Activated T-cell treated with anti-CD3 and anti-CD28 coated beads, Interleukin-2, amount 50 U/mL, for 4 hours (primary cell): ENCODE measurements at regions not wholly inside any gene's neighbourhood (a gene's known extent, or its start where the extent isn't known, plus 50 kb on each side); places are given as distances from the start of the nearest gene placed in this dataset.

Experiments used
- ATAC-seq, 2 donors: fragments of 200-7000 bp; cut with Tn5 transposase; one replicate each; pipeline ENCODE4 v1.10.0; 2021
- DNase-seq: peaks from one replicate; pipeline ENCODE4 v3.0.0-alpha.2; 2020
- H3K27me3 Mint-ChIP-seq: one replicate; pipeline ENCODE4 v1.8.0; 2021; ENCODE audit warnings: low read depth, mixed read lengths
- H3K36me3 Mint-ChIP-seq: one replicate; pipeline ENCODE4 v1.8.0; 2022; ENCODE audit warnings: mixed read lengths; ENCODE audit not compliant: insufficient read depth
- H3K4me1 Mint-ChIP-seq: one replicate; pipeline ENCODE4 v1.8.0; 2021; ENCODE audit warnings: low read depth, mixed read lengths
- H3K4me3 Mint-ChIP-seq: one replicate; pipeline ENCODE4 v1.8.0; 2021; ENCODE audit warnings: mild to moderate bottlenecking, moderate library complexity, mixed read lengths
- H3K9me3 Mint-ChIP-seq: one replicate; pipeline ENCODE4 v1.8.0; 2021; ENCODE audit warnings: mixed read lengths

DNA sequence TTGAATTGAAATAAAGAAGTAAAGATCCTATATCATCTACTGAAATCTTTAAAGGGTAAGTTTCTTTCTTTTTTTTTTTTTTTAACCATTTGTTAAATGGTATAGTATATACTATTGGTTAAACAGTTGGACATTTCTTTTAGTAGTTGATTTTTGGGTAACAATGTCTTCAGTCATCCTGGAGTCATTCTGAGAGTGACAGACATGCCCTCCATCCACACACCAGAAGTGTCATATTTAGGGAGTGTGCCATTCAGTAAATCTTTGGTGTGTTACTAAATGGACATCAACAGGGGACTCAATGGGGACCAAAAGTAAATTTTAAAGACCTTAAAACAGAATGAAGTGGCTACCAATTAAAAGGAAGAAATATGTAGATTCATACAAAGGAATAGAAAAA lies 50.8 kb upstream of the SLC39A10 start:
- H3K4me3 Mint-ChIP-seq: no peak overlapping the region
- no peak for ATAC-seq
- no peaks in the 10 kb centered on the region for H3K27me3 Mint-ChIP-seq
- no peak for DNase-seq
- H3K36me3 Mint-ChIP-seq: no peaks in the 10 kb centered on the region
- peaks cover 6% of the 10 kb centered on the region for H3K4me1 Mint-ChIP-seq
- no peaks in the 10 kb centered on the region for H3K9me3 Mint-ChIP-seq

DNA sequence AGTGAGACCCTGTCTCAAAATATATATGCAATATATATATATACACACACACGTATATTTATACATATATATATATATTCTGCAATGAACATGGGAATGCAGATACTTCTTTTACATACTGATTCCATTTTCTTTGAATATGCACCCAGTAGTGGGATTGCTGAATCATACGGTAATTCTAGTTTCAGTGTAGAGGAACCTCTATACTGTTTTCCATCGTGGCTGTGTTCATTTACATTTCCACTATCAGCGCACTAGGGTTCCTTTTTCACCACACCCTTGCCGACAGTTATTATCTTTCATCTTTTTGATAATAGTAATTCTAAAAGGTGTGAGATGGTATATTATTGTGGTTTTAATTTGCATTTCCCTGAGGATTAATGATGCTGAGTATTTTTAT lies 52.3 kb upstream of the SLC39A10 start:
- Mint-ChIP-seq H3K9me3 (no peaks in the 10 kb centered on the region), H3K4me3 (no peak overlapping the region), H3K4me1 (peaks cover 8% of the 10 kb centered on the region)

DNA sequence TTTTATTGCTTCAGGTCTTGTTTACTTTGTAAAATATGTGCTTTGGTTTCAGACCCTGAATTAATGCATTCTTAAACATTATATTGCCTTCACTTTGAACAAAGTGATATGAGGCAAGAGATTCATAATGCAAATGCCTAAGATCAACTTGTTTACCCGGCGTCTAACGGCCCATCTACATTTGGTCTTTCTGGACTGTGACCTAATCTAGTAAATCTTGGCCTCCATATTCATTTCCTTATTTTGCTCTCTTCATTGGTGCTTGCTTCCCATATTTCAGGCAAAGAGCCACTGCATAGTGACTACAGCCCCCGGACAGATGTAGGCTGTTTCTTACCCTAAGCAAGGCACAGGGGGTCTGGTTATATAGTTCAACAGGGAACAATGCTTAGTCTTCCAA lies 53.0 kb upstream of the SLC39A10 start:
- Mint-ChIP-seq H3K36me3 (no peaks in the 10 kb centered on the region), H3K27me3 (no peaks in the 10 kb centered on the region), H3K4me3 (no peak overlapping the region), H3K4me1 (peaks cover 6% of the 10 kb centered on the region), H3K9me3 (no peaks in the 10 kb centered on the region)
- ATAC-seq (no peak), DNase-seq (no peak)

More for the DNA sequence above, 52.3 kb upstream of the SLC39A10 start:
- ATAC-seq (peak in 1 of 2 donors; percentile 40), DNase-seq (no peak)
- Mint-ChIP-seq H3K36me3 (no peaks in the 10 kb centered on the region), H3K27me3 (no peaks in the 10 kb centered on the region)

DNA sequence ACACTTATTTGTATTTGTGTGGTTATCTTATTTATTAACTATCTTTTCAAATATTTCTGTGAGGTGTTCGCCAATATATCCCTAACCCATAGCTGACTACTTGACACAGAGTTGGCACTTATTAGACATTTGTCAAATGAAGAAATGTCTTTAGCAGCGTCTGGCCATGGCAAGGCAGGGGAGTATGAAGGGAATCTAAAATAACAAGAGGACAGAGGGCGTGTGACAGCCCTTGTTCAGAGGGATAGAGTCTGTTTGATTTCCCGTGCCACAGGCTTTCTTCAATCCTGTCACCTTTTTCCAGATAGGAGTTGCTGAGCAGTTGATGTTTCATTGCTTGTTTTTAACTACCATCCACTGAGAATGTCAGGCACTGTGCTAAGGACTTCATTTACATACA lies 53.6 kb upstream of the SLC39A10 start:
- H3K4me3 Mint-ChIP-seq: no peak overlapping the region
- no peaks in the 10 kb centered on the region for H3K36me3 Mint-ChIP-seq
- peaks cover 6% of the 10 kb centered on the region for H3K4me1 Mint-ChIP-seq
- DNase-seq (no peak), ATAC-seq (no peak)
- H3K9me3 Mint-ChIP-seq: no peaks in the 10 kb centered on the region
- H3K27me3 Mint-ChIP-seq: no peaks in the 10 kb centered on the region

DNA sequence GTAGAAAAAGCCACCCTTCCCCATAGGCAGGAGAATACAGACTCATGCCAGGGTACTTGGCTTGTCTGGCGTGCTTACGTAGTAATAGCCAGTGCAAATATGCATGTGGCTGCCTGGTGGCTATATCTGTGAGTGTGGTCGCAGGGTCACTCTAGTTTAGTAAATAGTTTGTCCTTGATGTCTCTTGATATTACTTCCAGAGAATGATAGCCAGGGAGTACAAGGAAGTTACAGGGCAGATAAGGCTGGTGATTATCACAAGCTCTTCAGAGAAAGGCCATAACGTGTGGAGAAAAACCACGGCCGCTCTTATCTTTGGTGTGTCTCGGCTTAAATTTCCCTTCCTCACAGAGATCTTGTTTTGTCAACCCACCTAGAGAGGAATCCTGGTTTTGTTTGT lies 54.3 kb upstream of the SLC39A10 start:
- H3K36me3 Mint-ChIP-seq: no peaks in the 10 kb centered on the region
- peaks cover 6% of the 10 kb centered on the region for H3K4me1 Mint-ChIP-seq
- ATAC-seq: no peak
- H3K9me3 Mint-ChIP-seq: no peaks in the 10 kb centered on the region
- H3K27me3 Mint-ChIP-seq: no peaks in the 10 kb centered on the region
- H3K4me3 Mint-ChIP-seq: no peak overlapping the region
- no peak for DNase-seq

DNA sequence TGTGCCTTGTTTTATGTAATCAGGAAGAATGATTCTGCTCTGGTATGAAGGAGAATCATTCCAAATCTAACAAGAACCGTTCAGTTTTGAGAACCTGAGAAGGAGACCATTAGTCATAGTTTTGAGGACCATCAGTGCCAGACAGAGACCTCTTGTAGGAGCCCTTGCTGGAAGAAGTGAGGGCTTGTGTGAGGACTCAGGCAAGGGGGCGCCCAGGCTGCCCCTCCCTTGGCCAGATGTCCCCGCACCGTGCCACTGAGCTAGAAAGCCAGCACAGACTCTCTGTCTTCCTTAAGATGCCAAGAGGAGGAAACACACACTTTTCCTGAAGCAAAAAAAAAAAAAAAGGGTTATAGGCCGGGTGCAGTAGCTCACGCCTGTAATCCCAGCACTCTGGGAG lies 55.7 kb upstream of the SLC39A10 start:
- Mint-ChIP-seq H3K4me3 (no peak overlapping the region), H3K9me3 (no peaks in the 10 kb centered on the region), H3K4me1 (peaks cover 6% of the 10 kb centered on the region), H3K27me3 (no peaks in the 10 kb centered on the region), H3K36me3 (no peaks in the 10 kb centered on the region)
- ATAC-seq (no peak), DNase-seq (no peak)

DNA sequence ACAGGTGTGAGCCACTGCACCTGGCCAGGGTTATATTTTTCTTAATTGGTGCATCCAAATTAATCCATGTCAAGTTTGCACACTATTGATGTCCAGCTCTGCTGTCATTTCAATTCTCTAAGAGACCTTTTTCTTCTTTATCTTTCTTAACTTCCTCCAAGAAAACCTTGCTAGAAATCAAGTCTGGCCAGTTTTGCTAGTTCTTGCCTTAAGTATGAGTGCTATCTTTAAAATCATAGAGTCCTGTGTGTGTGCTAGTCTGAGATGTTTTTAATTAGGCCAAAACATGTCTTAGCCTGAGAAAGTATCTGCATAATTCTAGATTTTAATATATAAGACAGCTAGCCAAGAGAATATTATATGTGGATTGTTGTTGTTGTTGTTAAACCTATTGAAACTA lies 56.2 kb upstream of the SLC39A10 start:
- H3K27me3 Mint-ChIP-seq: no peaks in the 10 kb centered on the region
- H3K4me3 Mint-ChIP-seq: no peak overlapping the region
- DNase-seq: no peak
- no peak for ATAC-seq
- peaks cover 7% of the 10 kb centered on the region for H3K4me1 Mint-ChIP-seq
- no peaks in the 10 kb centered on the region for H3K36me3 Mint-ChIP-seq
- no peaks in the 10 kb centered on the region for H3K9me3 Mint-ChIP-seq

DNA sequence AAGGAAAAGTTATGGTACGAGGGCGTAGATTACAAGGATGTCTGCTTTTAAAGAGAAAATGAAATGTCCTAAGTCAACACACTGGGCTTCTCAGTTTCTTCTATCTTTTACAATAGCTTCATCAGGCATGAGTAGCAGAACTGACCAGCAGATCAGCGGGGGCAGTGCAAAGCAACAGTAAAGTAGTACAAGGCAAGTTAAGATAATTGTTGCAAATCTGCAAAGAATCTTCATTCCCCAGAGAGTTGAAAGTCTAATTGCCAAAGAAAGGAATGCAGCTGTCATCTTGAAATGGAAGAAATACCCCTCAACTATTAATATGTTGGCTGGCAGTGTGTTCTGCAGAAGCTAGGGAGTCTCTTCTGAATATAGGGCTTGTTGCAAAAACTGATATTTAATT lies 60.2 kb upstream of the SLC39A10 start:
- DNase-seq (no peak), ATAC-seq (no peak)
- H3K27me3 Mint-ChIP-seq: no peaks in the 10 kb centered on the region
- no peak overlapping the region for H3K4me3 Mint-ChIP-seq
- peaks cover 19% of the 10 kb centered on the region for H3K4me1 Mint-ChIP-seq
- H3K9me3 Mint-ChIP-seq: peaks cover 6% of the 10 kb centered on the region
- H3K36me3 Mint-ChIP-seq: peaks cover 2% of the 10 kb centered on the region

DNA sequence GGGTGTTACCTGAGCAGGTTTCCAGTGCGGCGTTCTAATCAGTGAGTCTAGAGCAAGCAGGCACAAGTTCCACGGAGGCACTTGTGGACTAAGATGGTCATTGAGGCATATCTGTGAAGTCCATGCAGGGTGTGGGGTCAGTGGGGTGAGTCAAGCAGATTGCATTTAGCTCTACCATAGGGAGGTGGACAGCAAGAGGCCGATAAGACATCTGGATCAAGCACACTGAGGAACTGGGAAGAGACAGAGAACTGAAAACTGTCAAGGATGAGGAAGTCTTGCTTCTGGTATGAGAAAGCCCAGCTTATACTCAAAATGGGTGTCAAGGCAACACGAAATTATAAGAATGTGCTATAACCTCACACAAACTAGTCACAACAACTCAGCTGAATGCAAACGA lies 61.2 kb upstream of the SLC39A10 start:
- no peak for ATAC-seq
- H3K4me1 Mint-ChIP-seq: peaks cover 18% of the 10 kb centered on the region
- no peaks in the 10 kb centered on the region for H3K27me3 Mint-ChIP-seq
- H3K4me3 Mint-ChIP-seq: no peak overlapping the region
- H3K9me3 Mint-ChIP-seq: peaks cover 6% of the 10 kb centered on the region
- H3K36me3 Mint-ChIP-seq: peaks cover 2% of the 10 kb centered on the region
- DNase-seq: no peak

DNA sequence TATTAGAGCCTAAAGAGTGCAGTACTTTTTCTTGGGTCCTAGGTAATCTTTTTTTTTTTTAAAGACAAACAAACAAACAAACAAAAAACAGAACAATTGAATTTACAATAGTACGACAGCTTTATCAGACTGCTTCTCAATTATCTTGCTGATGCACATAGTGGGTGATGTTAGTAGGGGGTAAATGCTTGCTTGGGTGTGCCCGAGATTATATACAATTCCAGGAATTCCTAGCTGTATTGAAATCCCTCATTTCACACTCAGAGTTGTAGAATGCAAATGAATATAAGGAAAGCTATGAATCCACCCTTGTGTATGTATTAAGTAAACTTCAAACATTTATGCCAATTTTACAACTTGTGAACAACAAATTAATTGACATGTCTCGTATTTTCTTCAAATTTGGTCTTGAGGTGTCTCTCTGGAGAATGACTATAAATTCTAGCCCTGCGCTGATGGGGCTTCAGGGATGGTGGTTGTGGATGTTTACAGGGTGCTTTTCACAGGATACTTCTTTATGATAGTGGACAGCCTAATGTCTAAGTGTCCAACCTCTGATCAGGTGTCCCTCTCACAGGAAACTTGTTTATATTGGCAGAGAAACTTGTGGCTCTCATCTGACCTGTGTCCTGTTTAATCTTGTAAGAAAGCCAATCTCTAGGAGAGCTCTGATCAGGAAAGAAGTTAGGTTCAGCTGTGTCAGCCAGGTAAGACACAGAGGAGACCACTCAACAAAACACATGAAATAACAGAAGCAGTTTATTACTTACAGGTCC lies 61.9 kb upstream of the SLC39A10 start:
- no peak for ATAC-seq
- DNase-seq: no peak
- peaks cover 6% of the 10 kb centered on the region for H3K9me3 Mint-ChIP-seq
- H3K4me1 Mint-ChIP-seq: peaks cover 19% of the 10 kb centered on the region
- H3K4me3 Mint-ChIP-seq: no peak overlapping the region
- peaks cover 2% of the 10 kb centered on the region for H3K36me3 Mint-ChIP-seq
- H3K27me3 Mint-ChIP-seq: no peaks in the 10 kb centered on the region

DNA sequence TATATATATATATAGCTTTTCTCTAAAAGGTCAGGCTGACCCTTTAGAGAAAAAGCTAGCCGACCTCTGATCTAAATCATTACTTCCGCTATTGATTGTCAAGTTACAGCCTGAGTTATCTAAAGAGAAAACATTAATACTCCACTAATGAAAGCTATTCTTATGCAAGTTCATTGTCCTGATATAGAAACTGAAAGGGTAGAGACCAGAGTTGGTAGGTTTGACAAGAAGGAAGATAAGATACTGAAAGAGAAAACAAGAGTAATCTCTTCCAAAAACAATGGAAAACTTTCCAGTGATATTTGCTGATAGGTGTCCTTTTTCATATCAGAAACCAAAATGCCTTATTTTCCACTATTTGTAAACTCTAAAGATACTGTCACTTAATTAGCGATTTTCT lies 62.8 kb upstream of the SLC39A10 start:
- peaks cover 21% of the 10 kb centered on the region for H3K4me1 Mint-ChIP-seq
- no peak for ATAC-seq
- no peaks in the 10 kb centered on the region for H3K27me3 Mint-ChIP-seq
- DNase-seq: no peak
- peaks cover 6% of the 10 kb centered on the region for H3K9me3 Mint-ChIP-seq
- no peak overlapping the region for H3K4me3 Mint-ChIP-seq
- H3K36me3 Mint-ChIP-seq: peaks cover 2% of the 10 kb centered on the region

DNA sequence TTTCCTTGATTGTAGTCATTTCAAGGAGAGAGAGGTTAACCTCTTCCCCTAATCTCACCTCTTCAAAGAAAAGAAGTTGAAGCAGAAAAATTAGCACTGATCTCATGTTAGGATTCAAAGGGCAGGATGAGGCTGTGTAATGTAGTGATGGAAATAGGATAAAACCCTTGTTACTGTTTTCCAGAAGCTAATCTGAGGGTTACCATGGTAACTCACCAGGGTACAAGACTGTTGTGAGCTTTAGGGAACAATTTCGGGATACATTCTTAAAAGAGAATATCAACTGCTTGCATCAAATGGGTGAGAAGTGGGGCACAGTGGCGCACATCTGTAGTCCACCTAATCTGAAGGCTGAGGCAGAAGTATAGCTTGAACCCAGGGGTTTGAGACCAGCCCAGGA lies 64.9 kb upstream of the SLC39A10 start:
- ATAC-seq: no peak
- H3K4me1 Mint-ChIP-seq: peaks cover 21% of the 10 kb centered on the region
- no peaks in the 10 kb centered on the region for H3K27me3 Mint-ChIP-seq
- H3K9me3 Mint-ChIP-seq: peaks cover 6% of the 10 kb centered on the region
- no peak for DNase-seq
- H3K4me3 Mint-ChIP-seq: no peak overlapping the region
- H3K36me3 Mint-ChIP-seq: peaks cover 2% of the 10 kb centered on the region

DNA sequence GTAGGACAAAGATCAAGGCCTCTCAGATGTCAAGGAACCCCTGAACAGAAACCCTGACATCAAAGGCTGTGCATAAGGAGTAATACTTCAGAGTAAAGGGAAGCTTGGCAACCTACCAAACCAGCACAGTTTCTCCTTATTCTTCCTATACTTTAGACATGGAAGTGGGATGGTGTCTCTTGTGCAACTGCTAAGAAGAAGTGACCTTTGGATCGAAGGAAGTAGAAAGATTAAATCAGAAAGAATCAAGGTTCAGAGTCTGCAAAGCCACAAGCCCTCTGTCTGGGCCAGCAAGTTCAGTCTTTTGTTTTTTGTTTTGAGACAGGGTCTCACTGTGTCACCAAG lies 66.2 kb upstream of the SLC39A10 start:
- no peaks in the 10 kb centered on the region for H3K27me3 Mint-ChIP-seq
- DNase-seq (no peak), ATAC-seq (no peak)
- peaks cover 6% of the 10 kb centered on the region for H3K9me3 Mint-ChIP-seq
- H3K4me1 Mint-ChIP-seq: peaks cover 21% of the 10 kb centered on the region
- H3K36me3 Mint-ChIP-seq: peaks cover 2% of the 10 kb centered on the region
- H3K4me3 Mint-ChIP-seq: no peak overlapping the region

DNA sequence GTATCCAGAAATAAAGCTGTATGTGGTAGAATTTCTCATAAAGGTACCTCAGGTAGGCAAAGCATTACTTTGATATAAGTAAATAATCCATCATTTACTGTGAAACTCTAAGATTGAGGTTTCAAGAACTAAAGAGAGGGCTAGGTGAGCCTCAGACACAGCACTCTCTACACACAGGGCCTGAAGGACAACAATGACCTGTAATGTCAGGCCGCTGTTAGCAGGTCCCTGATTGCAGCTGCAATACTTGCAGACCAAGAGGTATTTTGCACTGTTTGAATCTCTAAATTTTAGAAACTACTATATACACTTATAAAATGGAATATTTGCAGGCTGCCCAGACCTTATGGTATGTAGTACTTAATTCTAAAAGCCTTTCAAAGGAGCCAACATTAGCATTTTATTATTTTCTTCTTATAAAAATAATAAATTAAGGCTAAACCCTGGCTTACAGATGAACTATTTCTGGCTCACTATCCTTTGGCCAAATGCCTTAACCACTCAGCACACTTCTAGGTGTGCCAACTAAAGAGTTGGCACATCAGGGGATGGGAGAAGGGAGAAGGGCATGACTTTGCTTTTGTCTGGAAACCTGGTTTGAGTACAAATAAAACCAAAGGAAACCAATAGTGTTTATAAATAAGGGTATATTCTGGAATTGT lies 66.7 kb upstream of the SLC39A10 start:
- Mint-ChIP-seq H3K36me3 (no peaks in the 10 kb centered on the region), H3K4me1 (peaks cover 19% of the 10 kb centered on the region), H3K4me3 (no peak overlapping the region), H3K9me3 (peaks cover 3% of the 10 kb centered on the region), H3K27me3 (no peaks in the 10 kb centered on the region)
- DNase-seq: no peak
- ATAC-seq: no peak

DNA sequence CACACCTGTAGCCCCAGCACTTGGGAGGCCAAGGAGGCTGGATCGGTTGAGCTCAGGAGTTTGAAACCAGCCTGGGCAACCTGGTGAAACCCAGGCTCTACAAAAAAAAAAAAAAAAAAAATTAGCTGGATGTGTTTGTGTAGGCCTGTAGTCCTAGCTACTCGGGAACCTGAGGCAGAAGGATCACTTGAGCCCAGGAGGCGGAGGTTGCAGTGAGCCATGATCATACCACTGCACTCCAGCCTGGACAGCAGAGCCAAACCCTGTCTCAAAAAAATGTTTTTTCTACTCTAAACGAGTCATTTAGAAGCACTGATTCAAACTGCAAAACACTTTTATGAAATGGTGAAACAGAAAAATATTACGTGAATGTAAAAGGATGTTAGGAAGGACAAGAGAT lies 69.1 kb upstream of the SLC39A10 start:
- H3K36me3 Mint-ChIP-seq: no peaks in the 10 kb centered on the region

More for the DNA sequence above, 69.1 kb upstream of the SLC39A10 start:
- DNase-seq (no peak), ATAC-seq (no peak)
- Mint-ChIP-seq H3K27me3 (no peaks in the 10 kb centered on the region), H3K4me1 (peaks cover 5% of the 10 kb centered on the region), H3K4me3 (no peak overlapping the region), H3K9me3 (no peaks in the 10 kb centered on the region)
